Endothelial cell of umbilical vein (primary cell): ENCODE measurements at regions not wholly inside any gene's neighbourhood (a gene's known extent, or its start where the extent isn't known, plus 50 kb on each side); places are given as distances from the start of the nearest gene placed in this dataset.

Experiments used
- BruUV-seq: library from RNA; stranded (reverse); fragments of 400-500 nt; replicated peaks from 2 replicates; lab custom pipeline; 2021; lab: Mats Ljungman, UMichigan
- CTCF ChIA-PET: fragments of 300-600, 350-600 bp; sonication (Branson Sonifier 250); formaldehyde crosslinking; loops from one replicate; lab custom pipeline; 2021; ENCODE audit warnings: antibody characterized with exemption, inconsistent platforms; lab: Charles Lee
- POLR2A ChIA-PET: fragments of 300-600, 350-600 bp; sonication (Branson Sonifier 250); formaldehyde crosslinking; loops from one replicate; lab custom pipeline; 2021; ENCODE audit warnings: antibody characterized with exemption, inconsistent platforms; lab: Charles Lee
- DNase-seq: peaks from one replicate; pipeline ENCODE4 v3.0.0-alpha.2; 2011; ENCODE audit warnings: low read depth, low spot score
- FAIRE-seq: peaks from 2 replicates; lab custom pipeline; 2011; peaks lifted over from hg19 to GRCh38; lab: Jason Lieb, UNC
- H2AFZ ChIP-seq: 2 replicates; pipeline ENCODE4 v1.6.0; 2012; ENCODE audit warnings: low read depth, low read length, control low read depth, inconsistent platforms
- H3K27ac ChIP-seq: 2 replicates; pipeline ENCODE4 v1.5.1; 2011; ENCODE audit warnings: low read depth, mild to moderate bottlenecking, control low read depth, low read length, moderate library complexity; ENCODE audit not compliant: insufficient read depth
- H3K27me3 ChIP-seq, 2 experiments: 2 replicates each; pipeline versions ENCODE4 v1.6.0 to v1.6.1; 2011; ENCODE audit warnings: low read length in 2 of 2, mixed read lengths in 1 of 2; ENCODE audit not compliant: control insufficient read depth in 2 of 2, insufficient read depth in 2 of 2
- H3K36me3 ChIP-seq, 2 experiments: 2 replicates in 1 of 2; 3 replicates in 1 of 2; pipeline ENCODE4 v1.5.1; 2011; ENCODE audit warnings: low read length in 2 of 2, mild to moderate bottlenecking in 1 of 2, moderate library complexity in 1 of 2; ENCODE audit not compliant: control insufficient read depth in 2 of 2, insufficient read depth in 2 of 2; ENCODE audit errors: extremely low read depth in 1 of 2
- H3K4me1 ChIP-seq: 3 replicates; pipeline ENCODE4 v1.5.1; 2011; ENCODE audit warnings: mild to moderate bottlenecking, low read length; ENCODE audit not compliant: control insufficient read depth, insufficient read depth; ENCODE audit errors: extremely low read depth
- H3K4me2 ChIP-seq: 2 replicates; pipeline ENCODE4 v1.6.1; 2011; ENCODE audit warnings: low read length, control low read depth, mixed read lengths; ENCODE audit not compliant: insufficient read depth
- H3K4me3 ChIP-seq, 3 experiments: fragments of 200-600 bp in 1 of 3; sonication (generic), shearing (Covaris generic) in 1 of 3; replicated peaks in 1 of 3; 2 replicates each; pipeline ENCODE4 v1.5.1; 2011 to 2016; ENCODE audit warnings: control low read depth in 3 of 3, low read length in 3 of 3, mild to moderate bottlenecking in 2 of 3, inconsistent platforms in 1 of 3, low read depth in 1 of 3, moderate library complexity in 1 of 3; ENCODE audit not compliant: insufficient read depth in 1 of 3
- H3K79me2 ChIP-seq: 2 replicates; pipeline ENCODE4 v1.6.0; 2012; ENCODE audit warnings: low read length, inconsistent platforms; ENCODE audit not compliant: control insufficient read depth, insufficient read depth
- H3K9ac ChIP-seq: replicated peaks from 2 replicates; pipeline ENCODE3; 2011; ENCODE audit warnings: low read length, control low read depth; ENCODE audit not compliant: insufficient read depth; ENCODE audit errors: extremely low read depth
- H3K9me1 ChIP-seq: replicated peaks from 3 replicates; pipeline ENCODE4 v1.6.0; 2011; ENCODE audit warnings: mild to moderate bottlenecking, low read length; ENCODE audit not compliant: control insufficient read depth, insufficient read depth; ENCODE audit errors: extremely low read depth
- H3K9me3 ChIP-seq: replicated peaks from 2 replicates; pipeline ENCODE4 v1.5.1; 2012; ENCODE audit warnings: low read length, inconsistent platforms; ENCODE audit not compliant: control insufficient read depth, insufficient read depth
- H4K20me1 ChIP-seq: replicated peaks from 2 replicates; pipeline ENCODE3; 2011; ENCODE audit warnings: mild to moderate bottlenecking, low read length; ENCODE audit not compliant: control insufficient read depth, insufficient read depth; ENCODE audit errors: extremely low read depth
- EZH2 ChIP-seq: IDR thresholded peaks from 2 replicates; pipeline ENCODE4 v1.6.1; 2012; ENCODE audit warnings: borderline replicate concordance, low read depth, mild to moderate bottlenecking, moderate library complexity, low read length, inconsistent platforms; ENCODE audit not compliant: severe bottlenecking
- FOS ChIP-seq: IDR thresholded peaks from 2 replicates; pipeline ENCODE4 v1.6.1; 2011; ENCODE audit warnings: mild to moderate bottlenecking, low read length, moderate library complexity, borderline replicate concordance; ENCODE audit not compliant: insufficient read depth
- GATA2 ChIP-seq: IDR thresholded peaks from 2 replicates; pipeline ENCODE4 v1.7.0; 2011; ENCODE audit warnings: low read depth, mild to moderate bottlenecking, moderate library complexity, mixed read lengths, low read length; ENCODE audit not compliant: insufficient read length, insufficient read depth
- JUN ChIP-seq: IDR thresholded peaks from 2 replicates; pipeline ENCODE4 v1.6.1; 2011; ENCODE audit warnings: borderline replicate concordance, low read depth; ENCODE audit not compliant: insufficient read length, insufficient read depth
- MYC ChIP-seq: IDR thresholded peaks from one replicate; pipeline ENCODE4 v1.6.1; 2011; ENCODE audit warnings: mild to moderate bottlenecking, low read depth, low read length
- POLR2A ChIP-seq: IDR thresholded peaks from 2 replicates; pipeline ENCODE4 v1.6.1; 2012; ENCODE audit warnings: low read depth, mild to moderate bottlenecking, control low read depth, low read length
- POLR2AphosphoS5 ChIP-seq: IDR thresholded peaks from 2 replicates; pipeline ENCODE4 v1.6.1; 2012; ENCODE audit warnings: low read depth, mild to moderate bottlenecking, control low read depth, low read length, moderate library complexity; ENCODE audit not compliant: insufficient read depth
- dilution Hi-C: fragments of 300-500 bp; cut with MboI; formaldehyde crosslinking; loops from one replicate; pipeline ENCODE4 v1.15.0; 2019; ENCODE audit warnings: low sequenced_read_pairs; ENCODE audit not compliant: extremely low pct_ligation_motif_present
- intact Hi-C: fragments of 100-400 bp; cut with micrococcal nuclease; formaldehyde crosslinking; loops from one replicate; pipeline ENCODE4 v1.10.0; 2022
- TF ChIP-seq, protein P1 (sequence below), 2 donors: IDR thresholded peaks; 1 replicate in 1 of 2; 2 replicates in 1 of 2; pipeline ENCODE4 v1.5.1; 2011; ENCODE audit warnings: low read length in 2 of 2, mild to moderate bottlenecking in 2 of 2, moderate library complexity in 2 of 2, control low read depth in 1 of 2, inconsistent platforms in 1 of 2, low read depth in 1 of 2; ENCODE audit not compliant: insufficient read depth in 1 of 2; ENCODE audit errors: extremely low read depth in 1 of 2
- TF ChIP-seq, protein P2 (sequence below): IDR thresholded peaks from 2 replicates; pipeline ENCODE4 v1.6.1; 2011; ENCODE audit not compliant: insufficient read depth, insufficient read length

- CTCF ChIA-PET, result no interaction called here
- no peak overlapping the region for H3K9ac ChIP-seq
- H3K79me2 ChIP-seq, result no peaks in the 10 kb centered on the region
- no peak for FAIRE-seq
- H3K27me3 ChIP-seq, result no peaks in the 10 kb centered on the region
- H3K9me1 ChIP-seq, result no peaks in the 10 kb centered on the region
- intact Hi-C loops, result no loop called here
- H3K9me3 ChIP-seq, result no peaks in the 10 kb centered on the region
- H3K4me1 ChIP-seq, result no peaks in the 10 kb centered on the region
- no peaks in the 10 kb centered on the region for H4K20me1 ChIP-seq
- no peak overlapping the region for H3K4me3 ChIP-seq
- no peak overlapping the region for H3K27ac ChIP-seq
- H3K4me2 ChIP-seq, result no peak overlapping the region
- H3K36me3 ChIP-seq, result no peaks in the 10 kb centered on the region
- H2AFZ ChIP-seq, result no peak overlapping the region
- TF ChIP-seq POLR2AphosphoS5 (no peak), MYC (no peak), POLR2A (no peak), FOS (no peak), GATA2 (no peak), EZH2 (no peak), JUN (no peak)
- TF ChIP-seq, protein P1, sequence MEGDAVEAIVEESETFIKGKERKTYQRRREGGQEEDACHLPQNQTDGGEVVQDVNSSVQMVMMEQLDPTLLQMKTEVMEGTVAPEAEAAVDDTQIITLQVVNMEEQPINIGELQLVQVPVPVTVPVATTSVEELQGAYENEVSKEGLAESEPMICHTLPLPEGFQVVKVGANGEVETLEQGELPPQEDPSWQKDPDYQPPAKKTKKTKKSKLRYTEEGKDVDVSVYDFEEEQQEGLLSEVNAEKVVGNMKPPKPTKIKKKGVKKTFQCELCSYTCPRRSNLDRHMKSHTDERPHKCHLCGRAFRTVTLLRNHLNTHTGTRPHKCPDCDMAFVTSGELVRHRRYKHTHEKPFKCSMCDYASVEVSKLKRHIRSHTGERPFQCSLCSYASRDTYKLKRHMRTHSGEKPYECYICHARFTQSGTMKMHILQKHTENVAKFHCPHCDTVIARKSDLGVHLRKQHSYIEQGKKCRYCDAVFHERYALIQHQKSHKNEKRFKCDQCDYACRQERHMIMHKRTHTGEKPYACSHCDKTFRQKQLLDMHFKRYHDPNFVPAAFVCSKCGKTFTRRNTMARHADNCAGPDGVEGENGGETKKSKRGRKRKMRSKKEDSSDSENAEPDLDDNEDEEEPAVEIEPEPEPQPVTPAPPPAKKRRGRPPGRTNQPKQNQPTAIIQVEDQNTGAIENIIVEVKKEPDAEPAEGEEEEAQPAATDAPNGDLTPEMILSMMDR (IDR thresholded peaks at IDR 0.05; ENCODE audit: extremely low read depth in 1 of 2, insufficient read depth in 1 of 2, low read depth in 1 of 2, low read length in 2 of 2), result no peak
- TF ChIP-seq, protein P2, sequence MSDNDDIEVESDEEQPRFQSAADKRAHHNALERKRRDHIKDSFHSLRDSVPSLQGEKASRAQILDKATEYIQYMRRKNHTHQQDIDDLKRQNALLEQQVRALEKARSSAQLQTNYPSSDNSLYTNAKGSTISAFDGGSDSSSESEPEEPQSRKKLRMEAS, result no peak
- no peak for DNase-seq
- dilution Hi-C loops, result no loop called here
- POLR2A ChIA-PET, result no interaction called here
- no TSS peak for BruUV-seq
Measured at GRCh38 chr2:49840428-49840975, 686.2 kb upstream of the FSHR start.
